ENCODE measurements at regions not wholly inside any gene's neighbourhood (a gene's known extent, or its start where the extent isn't known, plus 50 kb on each side); places are given as distances from the start of the nearest gene placed in this dataset.

DNA sequence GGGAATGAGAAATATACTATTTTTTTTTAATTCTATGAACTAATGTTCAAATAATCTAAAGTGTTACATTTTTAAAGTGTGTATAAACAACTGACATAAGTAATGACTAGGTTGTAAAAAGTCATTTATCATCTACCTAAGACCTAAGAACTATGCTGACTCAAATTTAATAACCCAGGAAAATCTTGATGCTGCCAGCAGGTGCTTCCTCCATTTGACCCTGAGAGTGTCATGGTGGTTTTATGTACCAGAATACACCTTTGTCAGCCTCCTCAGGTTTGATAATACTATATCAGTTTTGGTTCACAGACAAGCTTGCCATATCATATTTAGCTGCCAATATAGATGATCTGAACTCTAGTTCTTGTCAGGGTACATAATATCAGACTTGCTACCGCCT lies 1151.2 kb downstream of the PCDH17 start:
- no peak for DNase-seq (ENCODE audit: low spot score)

DNA sequence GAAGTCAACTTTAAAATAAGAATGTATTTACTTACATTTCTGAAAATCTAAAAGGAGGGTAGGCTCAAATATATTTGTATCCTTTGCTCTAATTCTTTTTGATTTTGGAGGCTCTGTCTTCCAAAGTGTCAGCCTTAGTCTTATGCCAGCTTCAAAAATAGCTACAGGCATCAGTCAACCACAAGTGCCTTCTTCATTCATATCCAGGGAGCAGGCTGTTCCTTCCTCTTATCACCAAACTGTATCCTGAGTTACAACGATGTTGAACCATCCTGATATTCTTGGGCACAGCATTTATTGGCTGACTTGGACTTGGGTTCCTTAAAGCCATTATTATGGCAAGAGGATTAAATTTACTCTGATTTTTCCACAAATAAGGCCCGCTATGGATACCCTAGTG lies 1161.3 kb downstream of the PCDH17 start:
- DNase-seq (ENCODE audit: low spot score), result no peak

DNA sequence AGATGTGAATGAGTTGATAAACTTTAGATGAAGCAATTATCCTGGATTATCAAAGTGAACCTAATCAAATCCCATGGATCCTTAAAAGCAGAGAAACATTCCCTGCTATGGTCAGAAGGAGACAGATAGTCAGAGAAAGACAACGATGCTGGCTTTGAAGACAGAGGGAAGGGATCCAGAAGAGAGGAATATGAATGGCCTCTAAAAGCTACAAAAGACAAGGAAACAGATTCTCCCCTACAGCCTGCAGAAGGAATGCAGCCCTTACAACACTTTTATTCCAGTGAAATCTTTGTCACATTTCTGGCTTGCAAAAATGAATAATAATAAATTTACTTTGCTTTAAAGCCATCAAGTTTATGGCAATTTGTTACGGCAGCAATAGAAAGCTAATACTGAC lies 1164.2 kb downstream of the PCDH17 start:
- DNase-seq (ENCODE audit: low spot score), result no peak

DNA sequence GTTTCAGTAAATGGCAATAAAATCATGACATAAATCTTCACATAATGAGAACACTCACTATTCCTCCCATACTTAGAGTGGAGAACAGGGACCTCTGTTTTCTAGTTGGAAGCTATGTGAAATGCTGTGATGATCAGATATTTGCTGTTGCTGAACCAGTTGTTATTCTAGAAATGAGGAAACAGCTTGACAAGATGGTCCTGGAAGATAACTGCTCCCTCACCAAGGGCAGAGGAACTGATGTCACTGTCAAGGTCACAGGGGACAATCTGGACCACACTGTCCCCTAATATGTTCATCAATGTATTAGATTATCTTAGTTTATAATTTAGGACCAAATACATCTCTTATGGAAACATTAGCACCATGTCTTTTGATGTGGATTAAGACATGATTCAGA lies 1173.3 kb downstream of the PCDH17 start:
- DNase-seq (ENCODE audit: low spot score), result no peak

DNA sequence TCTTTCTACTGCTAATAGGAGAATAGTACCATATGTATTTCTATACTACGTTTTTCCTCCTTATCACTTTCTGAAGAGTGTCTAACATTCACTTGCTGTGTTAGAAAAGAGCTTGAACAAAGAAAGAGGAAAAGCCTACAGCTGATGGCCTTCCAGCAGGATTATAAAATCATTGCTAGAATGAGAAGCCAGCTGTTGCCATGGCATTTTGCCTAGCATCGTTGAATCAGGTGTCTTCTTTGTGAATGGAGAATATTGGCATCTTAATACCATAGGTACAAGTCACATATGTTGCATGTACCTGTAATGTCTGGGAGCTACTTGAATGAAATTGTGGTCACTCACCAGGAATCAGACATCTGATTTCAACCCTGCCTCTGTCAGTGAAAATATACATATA lies 1174.9 kb downstream of the PCDH17 start:
- no peak for DNase-seq (ENCODE audit: low spot score)

DNA sequence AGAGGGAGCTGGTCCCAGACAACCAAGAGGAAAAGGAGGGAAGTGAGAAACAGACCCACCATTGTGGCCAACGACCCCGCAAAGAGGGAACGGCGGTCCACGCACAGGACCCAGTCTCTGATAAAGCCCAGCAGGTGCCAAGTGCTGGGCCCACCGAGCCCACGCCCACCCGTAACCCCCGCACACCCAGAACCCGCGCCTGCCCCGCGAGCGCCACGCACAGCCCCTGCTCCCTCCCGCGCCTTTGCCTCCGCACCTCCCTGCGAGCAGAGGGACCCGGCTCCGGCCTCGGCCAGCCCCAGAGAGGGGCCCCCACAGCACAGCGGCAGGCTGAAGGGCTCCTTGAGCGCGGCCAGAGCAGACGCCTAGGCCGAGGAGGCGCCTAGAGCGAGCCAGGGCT lies 1192.2 kb downstream of the PCDH17 start:
- DNase-seq (ENCODE audit: low spot score), result no peak

DNA sequence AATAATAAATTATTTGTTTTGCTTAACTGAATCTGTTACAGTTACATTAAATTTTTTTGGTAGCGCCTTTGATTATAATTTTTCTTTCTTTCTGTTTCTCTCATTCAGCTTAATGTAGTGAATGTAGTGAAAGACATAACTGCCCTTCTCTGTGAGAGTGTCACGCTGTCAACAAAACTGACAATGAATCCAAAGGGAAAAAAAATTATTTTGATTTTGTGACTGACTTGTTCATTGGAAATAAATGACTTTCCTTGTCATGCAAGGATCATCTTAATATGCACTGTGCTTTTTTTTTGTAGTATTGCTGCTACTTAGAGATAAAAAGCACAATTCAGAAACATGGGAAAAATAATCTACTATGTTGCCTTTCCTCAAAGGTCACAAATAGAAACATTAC lies 1196.4 kb downstream of the PCDH17 start:
- no peak for DNase-seq (ENCODE audit: low spot score)

DNA sequence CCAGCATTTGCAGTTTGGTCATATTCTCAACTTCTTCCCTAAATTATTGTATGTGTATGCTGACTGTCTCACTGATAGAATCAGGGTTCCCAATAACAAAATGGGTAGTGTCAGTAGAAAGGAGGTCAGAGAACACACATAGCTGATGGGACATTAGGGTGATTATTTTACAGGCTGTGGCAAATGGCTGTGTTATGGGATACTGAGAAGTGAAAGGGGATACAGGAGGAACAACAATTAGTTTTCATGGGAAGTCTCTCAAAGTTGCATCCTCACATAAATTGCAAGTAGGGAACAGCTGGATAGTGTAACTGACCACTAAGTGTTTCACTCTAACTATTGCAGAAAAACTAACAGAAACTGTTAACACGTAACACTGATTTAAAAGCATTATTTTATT lies 1199.3 kb downstream of the PCDH17 start:
- DNase-seq (ENCODE audit: low spot score), result no peak

DNA sequence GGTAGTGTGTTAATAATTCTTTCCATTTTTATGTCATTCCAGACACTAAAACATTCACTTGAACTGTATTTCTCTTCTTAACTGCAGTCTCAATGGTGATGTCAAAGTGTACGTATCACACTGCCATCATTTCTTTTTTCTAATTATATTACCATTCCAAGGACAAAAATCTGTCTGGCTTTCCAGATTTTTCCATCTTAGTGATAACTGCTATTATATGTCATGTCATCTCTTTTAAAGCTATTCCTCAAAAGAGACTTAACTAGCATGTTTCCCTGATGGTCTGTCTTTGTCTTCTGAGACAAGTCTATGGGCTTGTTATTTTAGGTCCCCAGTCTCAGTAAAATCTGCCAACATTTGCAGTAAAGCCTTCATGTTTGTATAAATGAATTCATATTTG lies 1207.1 kb downstream of the PCDH17 start:
- no peak for DNase-seq (ENCODE audit: low spot score)

DNA sequence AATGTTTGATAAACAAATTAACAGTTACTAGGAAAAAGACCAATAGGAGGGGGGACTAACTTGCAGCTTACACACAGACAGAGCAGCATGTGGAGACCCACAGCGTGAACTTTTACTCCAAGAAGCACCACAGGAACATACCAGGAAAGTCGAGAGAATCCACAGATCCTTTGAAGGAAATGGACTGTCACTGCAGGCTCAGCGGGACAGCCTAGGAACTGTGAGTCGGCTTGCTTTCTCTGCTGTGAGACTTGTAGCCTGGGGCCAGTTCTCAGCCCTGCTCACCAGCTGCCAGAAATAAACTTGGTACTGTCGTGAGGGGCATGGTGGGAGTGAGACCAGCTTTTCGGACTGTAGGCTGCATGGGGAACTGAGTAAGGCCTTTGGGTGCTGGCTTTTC lies 1211.5 kb downstream of the PCDH17 start:
- DNase-seq (ENCODE audit: low spot score), result no peak

DNA sequence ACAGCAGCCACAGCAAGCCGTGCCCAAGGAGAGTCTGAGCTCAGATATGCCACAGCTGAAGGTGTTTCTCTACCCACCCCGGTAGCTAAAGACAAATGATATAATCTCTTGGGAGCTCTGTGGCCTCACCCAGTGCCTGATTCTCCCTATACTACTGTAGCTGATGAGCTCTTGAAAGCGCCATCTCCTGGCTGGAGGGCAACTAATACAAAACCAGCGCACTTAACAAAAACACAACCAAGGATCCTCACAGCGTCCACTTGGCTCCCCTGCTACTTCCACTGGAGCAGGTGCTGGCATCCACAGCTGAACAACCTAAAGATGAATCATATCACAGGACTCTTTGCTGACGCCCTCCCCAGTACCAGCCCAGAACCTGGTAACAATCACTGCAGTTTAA lies 1212.0 kb downstream of the PCDH17 start:
- DNase-seq (ENCODE audit: low spot score), result no peak

DNA sequence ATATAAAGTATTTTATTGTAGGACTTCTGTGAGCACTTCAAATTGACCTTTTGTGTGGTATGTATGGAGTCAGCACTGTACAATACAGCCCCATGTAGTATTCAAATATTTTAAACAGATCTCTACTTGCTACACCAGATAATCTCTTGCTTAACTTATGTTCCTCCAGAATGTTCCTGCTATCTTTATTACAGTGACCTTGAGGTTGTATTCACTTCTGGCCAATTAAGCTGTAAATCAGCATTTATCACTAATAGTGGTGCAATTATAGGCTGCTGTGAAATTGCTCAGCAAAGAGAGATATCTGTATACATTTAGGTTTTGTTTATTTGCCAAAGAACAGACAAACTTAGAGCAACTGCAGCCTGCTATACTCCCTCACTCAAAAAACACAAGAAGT lies 1218.6 kb downstream of the PCDH17 start:
- DNase-seq (ENCODE audit: low spot score), result no peak

DNA sequence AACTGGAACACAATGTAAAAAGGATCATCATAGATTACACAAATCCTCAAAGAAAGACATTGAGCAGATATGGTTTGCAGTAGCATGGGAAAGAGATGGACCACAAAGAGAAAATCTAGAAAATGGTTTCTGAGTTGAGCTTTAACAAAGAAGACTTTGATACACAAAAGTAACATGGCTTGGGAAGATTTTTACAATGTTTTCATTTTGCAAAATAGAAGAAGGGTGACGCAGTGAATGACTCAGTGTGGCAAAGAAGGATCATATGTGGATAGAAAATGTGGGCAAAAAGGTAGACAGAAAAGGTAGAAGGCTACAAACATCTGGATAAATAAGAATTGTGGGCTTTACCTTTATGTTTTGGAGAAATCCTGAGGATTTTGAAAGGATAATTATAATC lies 1220.5 kb downstream of the PCDH17 start:
- DNase-seq (ENCODE audit: low spot score), result no peak

DNA sequence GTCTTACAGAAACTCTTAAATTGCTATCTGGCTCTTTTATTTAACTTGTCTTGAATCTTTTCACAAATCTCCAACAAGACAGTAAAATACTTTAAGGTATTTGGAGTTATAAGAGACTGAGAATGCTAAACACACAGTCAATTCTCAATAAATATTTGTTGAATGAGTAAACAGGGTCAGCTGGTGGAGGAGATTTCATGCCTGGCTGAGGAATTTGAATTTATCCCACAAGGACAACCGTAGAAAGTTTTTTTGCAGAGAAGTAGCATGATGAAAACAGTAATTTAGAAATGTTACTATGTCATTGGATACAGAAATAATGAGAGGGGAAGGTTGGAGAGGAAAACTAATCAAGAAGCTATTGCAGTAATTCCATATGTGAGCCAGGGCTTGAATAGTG lies 1223.7 kb downstream of the PCDH17 start:
- no peak for DNase-seq (ENCODE audit: low spot score)

DNA sequence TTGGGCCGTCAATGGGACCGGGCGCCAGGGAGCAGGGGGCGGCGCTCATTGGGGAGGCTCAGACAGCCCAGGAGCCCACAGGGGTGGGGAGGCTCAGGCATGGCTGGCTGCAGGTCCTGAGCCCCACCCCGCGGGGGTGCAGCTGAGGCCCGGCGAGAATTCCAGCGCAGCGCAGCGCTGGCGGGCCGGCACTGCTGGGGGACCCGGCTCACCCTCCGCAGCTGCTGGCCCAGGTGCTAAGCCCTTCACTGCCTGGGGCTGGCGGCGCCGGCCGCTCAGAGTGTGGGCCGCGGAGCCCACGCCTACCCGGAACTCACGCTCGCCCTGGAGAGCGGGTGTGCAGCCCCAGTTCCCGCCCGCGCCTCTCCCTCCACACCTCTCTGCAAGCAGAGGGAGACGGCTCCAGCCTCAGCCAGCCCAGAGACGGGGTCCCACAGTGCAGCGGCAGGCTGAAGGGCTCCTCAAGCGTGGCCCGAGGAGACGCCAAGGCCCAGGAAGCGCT lies 1227.4 kb downstream of the PCDH17 start:
- DNase-seq (ENCODE audit: low spot score), result no peak

DNA sequence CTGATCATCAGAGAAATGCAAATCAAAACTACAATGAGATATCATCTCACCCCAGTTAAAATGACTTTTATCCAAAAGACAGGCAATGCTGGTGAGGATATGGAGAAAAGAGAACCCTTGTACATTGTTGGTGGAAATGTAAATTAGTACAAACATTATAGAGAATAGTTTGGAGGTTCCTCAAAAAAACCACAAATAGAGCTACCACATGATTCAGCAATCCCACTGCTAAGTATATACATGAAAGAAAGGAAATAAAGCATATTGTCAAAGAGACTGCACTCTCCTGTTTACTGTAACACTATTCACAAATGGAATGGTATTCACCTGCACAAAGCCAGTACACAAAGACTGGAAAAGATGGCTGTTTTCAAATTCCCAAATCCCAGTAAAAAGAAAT lies 1233.7 kb downstream of the PCDH17 start:
- no peak for DNase-seq (ENCODE audit: low spot score)

DNA sequence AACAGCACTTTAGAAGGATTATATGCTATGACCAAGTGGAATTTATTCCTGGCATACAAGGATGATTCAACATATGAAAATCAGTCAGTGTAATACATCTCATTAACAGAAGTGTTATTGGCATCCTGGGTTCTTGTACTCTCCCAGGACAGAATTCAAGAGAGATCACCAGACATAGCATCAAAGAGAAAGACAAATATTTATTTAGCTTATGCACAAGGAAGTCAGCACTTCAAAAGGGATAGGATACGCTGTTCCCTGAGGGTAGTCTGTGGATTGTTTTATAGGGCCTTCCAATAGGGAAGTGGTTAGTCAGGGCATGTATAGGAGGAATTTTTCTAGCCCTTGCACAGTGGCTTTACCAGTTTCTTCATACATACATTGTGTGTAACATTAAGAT lies 1238.0 kb downstream of the PCDH17 start:
- DNase-seq (ENCODE audit: low spot score), result no peak

DNA sequence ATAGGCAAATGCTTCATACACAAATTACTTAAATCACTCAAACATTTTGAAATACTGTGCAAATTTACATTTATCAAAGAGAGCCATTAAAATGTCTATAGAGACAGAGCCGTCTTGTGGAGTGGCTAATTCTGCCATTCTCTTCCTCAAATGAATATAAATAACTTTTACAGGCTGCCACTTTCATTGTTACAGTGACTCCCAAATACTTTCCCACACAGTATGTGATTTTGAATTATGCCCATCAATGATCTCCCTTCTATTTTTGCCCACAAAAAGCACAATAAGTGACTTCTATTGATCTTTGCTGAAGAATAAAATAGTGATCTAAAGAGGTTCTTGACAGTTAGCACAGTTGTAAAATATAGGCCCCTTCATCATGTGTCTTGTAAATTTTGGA lies 1244.9 kb downstream of the PCDH17 start:
- DNase-seq (ENCODE audit: low spot score), result no peak

DNA sequence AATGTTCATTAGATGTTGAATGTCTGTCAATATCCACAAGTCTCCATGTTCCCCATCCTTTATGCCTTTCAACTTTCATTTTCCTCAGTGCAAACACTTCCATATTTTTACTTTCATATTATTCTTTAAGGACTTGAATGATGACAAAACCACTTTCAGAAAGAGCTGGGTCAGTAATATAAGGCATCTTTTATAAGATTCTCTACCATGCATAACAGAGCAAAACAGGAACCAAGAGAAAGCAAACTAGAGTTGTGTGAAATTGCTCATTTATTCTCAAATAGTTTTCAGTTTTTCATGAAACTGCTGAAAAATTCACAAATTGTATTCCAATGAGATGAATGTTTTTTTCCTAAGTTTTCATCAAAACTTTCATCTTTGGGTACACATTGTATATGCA lies 1247.6 kb downstream of the PCDH17 start:
- no peak for DNase-seq (ENCODE audit: low spot score)

DNA sequence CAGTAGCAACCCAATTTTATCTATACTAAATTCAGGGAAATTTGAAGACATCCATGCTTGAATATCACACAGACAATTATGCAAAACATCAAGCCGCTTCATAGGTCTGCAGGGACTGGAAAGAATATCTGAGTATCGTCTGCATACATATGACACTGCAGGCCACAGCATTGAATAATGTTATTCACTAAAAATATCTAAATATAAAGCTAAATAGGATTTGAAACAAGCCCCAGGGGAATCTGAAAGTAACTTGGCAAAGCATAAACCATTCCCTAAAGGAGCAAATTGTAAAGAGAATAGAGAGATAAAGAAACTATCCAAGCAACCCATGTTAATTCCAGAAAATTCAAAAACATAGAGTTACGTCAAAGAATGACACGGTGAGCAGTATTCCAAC lies 1251.0 kb downstream of the PCDH17 start:
- DNase-seq (ENCODE audit: low spot score), result no peak

DNA sequence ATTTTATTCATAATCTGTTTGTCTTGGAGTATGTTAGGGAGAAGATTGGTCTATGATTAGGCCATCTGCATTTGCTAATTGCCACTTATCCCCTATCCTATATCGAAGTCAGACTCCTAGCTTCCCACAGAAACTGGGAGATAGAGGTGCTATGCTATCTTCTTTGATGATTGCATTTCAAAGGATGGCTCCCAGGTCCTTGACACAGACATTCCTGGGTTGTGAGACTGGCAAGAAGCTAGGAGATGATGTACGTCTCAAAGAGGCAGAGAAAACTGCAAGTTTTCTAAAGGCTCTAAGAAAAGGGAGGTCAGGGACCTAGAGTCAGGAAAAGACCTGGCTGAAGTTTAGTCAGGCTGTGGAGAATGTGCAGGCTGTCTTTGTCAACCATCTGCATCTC lies 1251.9 kb downstream of the PCDH17 start:
- no peak for DNase-seq (ENCODE audit: low spot score)

DNA sequence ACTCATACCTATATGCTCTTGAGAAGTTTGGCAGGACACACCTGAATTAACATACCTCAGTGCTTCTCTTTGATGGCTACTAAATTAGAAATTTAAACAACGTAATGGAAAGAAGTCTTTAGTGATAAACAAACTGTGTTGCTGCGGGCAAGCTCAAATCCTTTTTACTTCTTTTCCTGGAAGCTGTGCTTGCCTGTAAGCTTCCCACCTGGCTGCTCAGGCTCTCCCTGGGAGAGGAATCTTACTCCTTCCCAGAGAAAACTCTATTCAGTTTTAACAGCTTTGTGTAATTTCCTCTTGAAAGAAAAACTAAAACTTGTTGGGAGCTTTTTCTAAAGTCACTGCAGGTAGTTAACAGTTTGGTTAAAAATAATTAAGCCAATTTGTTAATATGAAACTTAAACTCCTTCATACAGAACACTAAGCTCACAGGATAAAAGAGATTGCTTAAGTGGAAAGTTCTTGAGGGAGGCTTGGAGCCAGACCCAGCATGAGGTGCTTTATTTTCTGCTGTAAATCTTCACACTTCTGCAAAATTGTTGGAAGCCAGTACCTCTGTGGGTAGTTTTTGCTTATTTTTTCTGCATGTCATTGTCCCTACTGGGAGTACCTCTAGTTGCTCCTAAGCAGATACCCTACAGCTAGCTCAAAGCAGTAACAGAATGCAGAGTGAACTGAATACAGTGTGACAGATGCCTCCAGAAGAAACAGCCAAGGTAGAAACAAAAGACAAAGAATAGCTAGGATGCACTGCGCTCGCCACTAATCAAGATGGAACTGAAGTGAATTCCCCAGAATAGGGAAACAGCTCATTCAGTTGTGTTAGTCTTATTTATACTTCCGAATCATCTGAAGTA lies 1253.0 kb downstream of the PCDH17 start:
- DNase-seq (ENCODE audit: low spot score), result no peak

DNA sequence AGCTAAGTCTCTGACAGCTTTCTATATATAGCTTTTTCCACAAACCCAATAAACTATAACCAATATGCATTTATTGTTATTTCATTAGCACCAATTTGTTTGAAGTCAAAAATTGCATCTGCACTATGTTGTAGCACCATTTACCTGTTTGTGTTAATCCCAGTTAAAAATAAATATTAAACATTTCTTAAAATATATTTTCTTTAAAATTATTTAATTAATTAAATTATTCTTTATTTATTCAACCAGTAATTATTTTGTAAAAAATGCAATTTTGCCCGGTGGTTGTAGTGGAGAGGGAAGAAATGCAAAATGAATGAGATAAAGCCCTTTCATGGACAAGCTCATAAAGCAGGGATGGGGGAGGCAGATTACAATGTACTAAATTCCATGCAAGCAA lies 1257.9 kb downstream of the PCDH17 start:
- DNase-seq (ENCODE audit: low spot score), result no peak

DNA sequence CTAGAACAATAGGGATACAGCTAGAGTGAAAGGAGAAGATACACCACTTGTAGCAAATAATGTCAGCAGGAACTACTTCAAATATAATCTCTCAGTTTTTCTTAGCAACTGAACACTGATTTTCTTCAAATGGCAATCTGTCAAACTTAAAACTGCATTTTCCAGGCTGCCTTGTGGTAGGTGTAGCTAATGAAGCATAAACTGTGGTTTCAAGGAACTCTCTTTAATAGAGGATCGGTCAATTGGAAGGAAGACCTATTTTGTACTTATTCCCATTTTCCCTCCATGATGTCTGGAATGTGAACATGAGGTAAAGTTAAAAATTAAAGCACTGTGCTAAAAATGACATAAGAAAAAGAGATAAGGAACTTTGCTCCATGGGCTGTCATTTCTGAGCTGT lies 1261.9 kb downstream of the PCDH17 start:
- DNase-seq (ENCODE audit: low spot score), result no peak
